Transverse colon (tissue), 4 donors: ENCODE measurements at regions not wholly inside any gene's neighbourhood (a gene's known extent, or its start where the extent isn't known, plus 50 kb on each side); places are given as distances from the start of the nearest gene placed in this dataset.

Experiments
- CTCF ChIP-seq, 5 experiments: fragments of 200-600 bp in 3 of 5; fragments of 450-650 bp in 2 of 5; sonication (generic) in 3 of 5; IDR thresholded peaks; 1 replicate in 2 of 5; 2 replicates in 3 of 5; pipeline ENCODE4 v1.5.1; 2016 to 2017; ENCODE audit warnings: antibody characterized with exemption in 5 of 5, inconsistent platforms in 3 of 5, mild to moderate bottlenecking in 2 of 5, moderate library complexity in 1 of 5
- POLR2A ChIP-seq: fragments of 450-650 bp; IDR thresholded peaks from one replicate; pipeline ENCODE4 v1.6.1; 2016; ENCODE audit warnings: antibody characterized with exemption, mild to moderate bottlenecking, moderate library complexity
- POLR2AphosphoS5 ChIP-seq, 3 donors: sonication (generic); formaldehyde crosslinking; IDR thresholded peaks; one replicate each; pipeline ENCODE4 v1.6.1; 2016; ENCODE audit warnings: antibody characterized with exemption in 3 of 3

- TF ChIP-seq POLR2A = no peak
- no peak for TF ChIP-seq POLR2AphosphoS5 (IDR thresholded peaks at IDR 0.05)
- no peak for TF ChIP-seq CTCF (IDR thresholded peaks at IDR 0.05)
These were observed 159.7 kb upstream of the SEMA6A start for GRCh38 chr5:116733991-116734975.
